Coronary artery (tissue), 2 donors: ENCODE measurements at regions not wholly inside any gene's neighbourhood (a gene's known extent, or its start where the extent isn't known, plus 50 kb on each side); places are given as distances from the start of the nearest gene placed in this dataset.

Experiments used
- DNase-seq: peaks from one replicate; pipeline ENCODE4 v3.0.0-alpha.2; 2017; ENCODE audit warnings: low spot score
- H3K27ac ChIP-seq, 2 donors: fragments of 200-600 bp; sonication (generic); one replicate each; pipeline ENCODE4 v1.5.1; 2016 to 2019
- H3K4me3 ChIP-seq: fragments of 200-600 bp; sonication (generic); 2 replicates; pipeline ENCODE4 v1.5.1; 2016; ENCODE audit warnings: mild to moderate bottlenecking, moderate library complexity
- CTCF ChIP-seq: fragments of 200-600 bp; sonication (generic); IDR thresholded peaks from one replicate; pipeline ENCODE4 v1.5.1; 2019; ENCODE audit warnings: antibody characterized with exemption

GRCh38 chr4:126250006-126250405, 935.3 kb downstream of the FAT4 start:
- DNase-seq: no peak
- TF ChIP-seq CTCF: no peak
- no peak overlapping the region for H3K4me3 ChIP-seq
- no peak overlapping the region for H3K27ac ChIP-seq

GRCh38 chr4:126251169-126251568, 936.4 kb downstream of the FAT4 start:
- H3K4me3 ChIP-seq: no peak overlapping the region
- DNase-seq: no peak
- H3K27ac ChIP-seq: no peak overlapping the region
- no peak for TF ChIP-seq CTCF

GRCh38 chr4:126262665-126263064, 947.9 kb downstream of the FAT4 start:
- H3K27ac ChIP-seq: no peak overlapping the region
- H3K4me3 ChIP-seq: no peak overlapping the region
- no peak for DNase-seq
- TF ChIP-seq CTCF: no peak

GRCh38 chr4:126264839-126265238, 950.1 kb downstream of the FAT4 start:
- TF ChIP-seq CTCF: no peak
- H3K27ac ChIP-seq: no peak overlapping the region

GRCh38 chr4:126265888-126266287, 951.1 kb downstream of the FAT4 start:
- TF ChIP-seq CTCF: no peak
- H3K4me3 ChIP-seq: no peak overlapping the region
- H3K27ac ChIP-seq: no peak overlapping the region
- no peak for DNase-seq

More at GRCh38 chr4:126264839-126265238, 950.1 kb downstream of the FAT4 start:
- H3K4me3 ChIP-seq: no peak overlapping the region
- no peak for DNase-seq

- no peak for DNase-seq
- Histone ChIP-seq H3K4me3 (no peak overlapping the region), H3K27ac (no peak overlapping the region)
- no peak for TF ChIP-seq CTCF
Observed at GRCh38 chr4:126267689-126268088, 952.9 kb downstream of the FAT4 start.

GRCh38 chr4:126268106-126268505, 953.4 kb downstream of the FAT4 start:
- TF ChIP-seq CTCF: no peak
- no peak for DNase-seq
- Histone ChIP-seq H3K4me3 (no peak overlapping the region), H3K27ac (no peak overlapping the region)
